BJ (cell line): ENCODE measurements at regions not wholly inside any gene's neighbourhood (a gene's known extent, or its start where the extent isn't known, plus 50 kb on each side); places are given as distances from the start of the nearest gene placed in this dataset.
A peak's percentile ranks its signal among the peaks of the same experiment; 100 is the strongest.

ENCODE experiments used
- CTCF ChIA-PET: fragments of 350-600 bp; formaldehyde crosslinking; extraction: SDS; loops from one replicate; lab custom pipeline; 2021; ENCODE audit warnings: antibody characterized with exemption, inconsistent platforms; lab: Yijun Ruan, JAX
- POLR2A ChIA-PET: fragments of 300-600 bp; sonication (Branson Sonifier 250); formaldehyde crosslinking; extraction: SDS; loops from one replicate; lab custom pipeline; 2021; ENCODE audit warnings: antibody characterized with exemption; lab: Charles Lee
- DNase-seq: peaks from one replicate; pipeline ENCODE4 v3.0.0-alpha.2; 2011; ENCODE audit warnings: low read depth
- H3K27me3 ChIP-seq: 2 replicates; pipeline ENCODE4 v1.6.0; 2011; ENCODE audit warnings: low read length; ENCODE audit not compliant: control insufficient read depth, insufficient read depth
- H3K36me3 ChIP-seq: 2 replicates; pipeline ENCODE4 v1.5.1; 2011; ENCODE audit warnings: low read length; ENCODE audit not compliant: control insufficient read depth, insufficient read depth
- H3K4me3 ChIP-seq: 2 replicates; pipeline ENCODE4 v1.5.1; 2011; ENCODE audit warnings: low read depth, mild to moderate bottlenecking, control low read depth, low read length
- CTCF ChIP-seq: IDR thresholded peaks from 2 replicates; pipeline ENCODE4 v1.5.1; 2011; ENCODE audit warnings: low read depth, mild to moderate bottlenecking, control low read depth, inconsistent platforms, low read length, moderate library complexity; ENCODE audit not compliant: insufficient read depth

GRCh38 chr4:54973784-54974183 is 151.6 kb downstream of the KDR start:
- no peak for DNase-seq
- CTCF ChIA-PET = interaction anchor here (0.6 to 6.2 kb wide), 6 partner anchors 10 to 581 kb away, joined by 3 to 106 read pairs (median 4); no protein-coding TSS in a partner anchor

GRCh38 chr4:54971474-54971950 is 153.9 kb downstream of the KDR start:
- no peaks in the 10 kb centered on the region for H3K36me3 ChIP-seq
- H3K27me3 ChIP-seq = peaks cover 2% of the 10 kb centered on the region; the same call in 1 of the 2 replicates
- H3K4me3 ChIP-seq = no peak overlapping the region
- ChIA-PET CTCF (interaction anchor here (0.6 to 6.2 kb wide), 36 partner anchors 10 to 1443 kb away, joined by 3 to 106 read pairs (median 4); partner anchors contain the start of gene SRD5A3), POLR2A (no interaction called here)
- TF ChIP-seq CTCF = peak; percentile 61
- no peak for DNase-seq

More at GRCh38 chr4:54973784-54974183, 151.6 kb downstream of the KDR start:
- no peak for TF ChIP-seq CTCF
- Histone ChIP-seq H3K4me3 (no peak overlapping the region), H3K27me3 (peaks cover 3% of the 10 kb centered on the region), H3K36me3 (no peaks in the 10 kb centered on the region)
- POLR2A ChIA-PET = no interaction called here

- ChIA-PET POLR2A (no interaction called here), CTCF (interaction anchor here (1.3 to 2.3 kb wide), 3 partner anchors 345 to 379 kb away, joined by 3 to 12 read pairs (median 3); partner anchors contain the start of gene SRD5A3)
Measured at GRCh38 chr4:54967289-54967688, 158.1 kb downstream of the KDR start.

GRCh38 chr4:54961357-54961975 is 163.9 kb downstream of the KDR start:
- peak; percentile 68 for TF ChIP-seq CTCF
- DNase-seq = no peak
- CTCF ChIA-PET = interaction anchor here (0.6 to 4.3 kb wide), 21 partner anchors 10 to 645 kb away, joined by 3 to 37 read pairs (median 6); no protein-coding TSS in a partner anchor
- Histone ChIP-seq H3K27me3 (no peaks in the 10 kb centered on the region; the same call in none of the 2 replicates), H3K36me3 (no peaks in the 10 kb centered on the region), H3K4me3 (no peak overlapping the region)
- POLR2A ChIA-PET = interaction anchor here (0.6 kb wide), 1 partner anchor 300 kb away, joined by 3 read pairs; no protein-coding TSS in a partner anchor

More at GRCh38 chr4:54967289-54967688, 158.1 kb downstream of the KDR start:
- TF ChIP-seq CTCF = no peak
- Histone ChIP-seq H3K36me3 (no peaks in the 10 kb centered on the region), H3K4me3 (no peak overlapping the region), H3K27me3 (no peaks in the 10 kb centered on the region; the same call in none of the 2 replicates)
- no peak for DNase-seq

- POLR2A ChIA-PET = interaction anchor here (0.6 kb wide), 1 partner anchor 436 kb away, joined by 3 read pairs; the partner anchor contains the start of gene TMEM165
- DNase-seq = peak; percentile 97
- no peaks in the 10 kb centered on the region for H3K36me3 ChIP-seq
- no peak for TF ChIP-seq CTCF
- H3K27me3 ChIP-seq = no peaks in the 10 kb centered on the region; the same call in 1 of the 2 replicates
- no peak overlapping the region for H3K4me3 ChIP-seq
- CTCF ChIA-PET = interaction anchor here (0.6 to 4.3 kb wide), 9 partner anchors 11 to 643 kb away, joined by 3 to 37 read pairs (median 8); no protein-coding TSS in a partner anchor
Measured at GRCh38 chr4:54959651-54960116, 165.7 kb downstream of the KDR start.
